Thyroid gland (tissue), 4 donors: ENCODE measurements at regions not wholly inside any gene's neighbourhood (a gene's known extent, or its start where the extent isn't known, plus 50 kb on each side); places are given as distances from the start of the nearest gene placed in this dataset.
"Not testable (repeated sequence)": the region's sequence is repeated elsewhere in the genome, so short reads cannot be mapped to it uniquely, and the experiment has no call there.

Source experiments
- DNase-seq, 2 donors: peaks; one replicate each; pipeline ENCODE4 v3.0.0-alpha.2; 2019
- H3K27ac ChIP-seq, 3 donors: fragments of 200-600 bp; sonication (generic); 1 replicate in 2 of 3; 2 replicates in 1 of 3; pipeline ENCODE4 v1.5.1; 2016 to 2019; ENCODE audit warnings: mild to moderate bottlenecking in 1 of 3, moderate library complexity in 1 of 3
- H3K27me3 ChIP-seq: fragments of 200-600 bp; sonication (generic); one replicate; pipeline ENCODE4 v1.5.1; 2019
- H3K36me3 ChIP-seq, 2 donors: fragments of 200-600 bp; sonication (generic); one replicate each; pipeline ENCODE4 v1.5.1; 2016 to 2019
- H3K4me1 ChIP-seq, 2 donors: fragments of 200-600 bp; sonication (generic); one replicate each; pipeline ENCODE4 v1.5.1; 2017 to 2019
- H3K4me3 ChIP-seq, 3 donors: fragments of 200-600 bp; sonication (generic); replicated peaks in 1 of 3; 1 replicate in 2 of 3; 2 replicates in 1 of 3; pipeline ENCODE4 v1.5.1; 2016; ENCODE audit warnings: mild to moderate bottlenecking in 1 of 3
- H3K9me3 ChIP-seq: fragments of 200-600 bp; sonication (generic); one replicate; pipeline ENCODE4 v1.5.1; 2017
- CTCF ChIP-seq, 6 experiments: fragments of 200-600 bp in 3 of 6; fragments of 450-650 bp in 3 of 6; sonication (generic) in 3 of 6; IDR thresholded peaks; one replicate each; pipeline ENCODE4 v1.5.1; 2016 to 2019; ENCODE audit warnings: antibody characterized with exemption in 6 of 6, mild to moderate bottlenecking in 2 of 6, inconsistent platforms in 1 of 6, moderate library complexity in 1 of 6
- POLR2A ChIP-seq, 2 donors: fragments of 450-650 bp; IDR thresholded peaks; one replicate each; pipeline ENCODE4 v1.6.1; 2017; ENCODE audit warnings: antibody characterized with exemption in 2 of 2, mild to moderate bottlenecking in 2 of 2, moderate library complexity in 1 of 2
- WGBS, 2 donors: methylation state at CpG; one replicate each; pipeline ENCODE4 v1.1.5; 2017; 5-methylcytosine and 5-hydroxymethylcytosine counted together
- intact Hi-C: fragments of 100-400 bp; cut with DNase I; formaldehyde crosslinking; loops from one replicate; pipeline ENCODE4 v1.15.1; 2023

GRCh38 chr9:107779731-107780130, 290.2 kb upstream of the KLF4 start:
- TF ChIP-seq POLR2A (IDR thresholded peaks at IDR 0.05) (no peak), CTCF (IDR thresholded peaks at IDR 0.05) (no peak)
- intact Hi-C loops: no loop called here
- Histone ChIP-seq H3K27ac (no peak overlapping the region), H3K4me3 (no peak overlapping the region), H3K4me1 (no peaks in the 10 kb centered on the region), H3K27me3 (no peaks in the 10 kb centered on the region), H3K36me3 (no peaks in the 10 kb centered on the region), H3K9me3 (no peaks in the 10 kb centered on the region)
- WGBS, 2 donors: 77 to 78% methylated on average over 3 of the region's 3 CpGs
- no peak for DNase-seq

- 90 to 93% methylated on average over 1 of the region's 1 CpG for WGBS, 2 donors
- intact Hi-C loops: no loop called here
Measured at GRCh38 chr9:107778661-107779060, 289.1 kb upstream of the KLF4 start.

GRCh38 chr9:107774099-107774498, 284.5 kb upstream of the KLF4 start:
- H3K27ac ChIP-seq, H3K4me3 ChIP-seq, DNase-seq, H3K36me3 ChIP-seq, H3K27me3 ChIP-seq, intact Hi-C loops, H3K9me3 ChIP-seq, H3K4me1 ChIP-seq: not testable (repeated sequence)
- WGBS, 2 donors: 77 to 84% methylated on average over 2 of the region's 2 CpGs

More at GRCh38 chr9:107778661-107779060, 289.1 kb upstream of the KLF4 start:
- Histone ChIP-seq H3K4me3 (no peak overlapping the region), H3K9me3 (no peaks in the 10 kb centered on the region), H3K27me3 (no peaks in the 10 kb centered on the region), H3K4me1 (no peaks in the 10 kb centered on the region), H3K36me3 (no peaks in the 10 kb centered on the region), H3K27ac (no peak overlapping the region)
- TF ChIP-seq CTCF (IDR thresholded peaks at IDR 0.05) (no peak), POLR2A (IDR thresholded peaks at IDR 0.05) (no peak)
- DNase-seq: no peak

GRCh38 chr9:107772988-107773387, 283.4 kb upstream of the KLF4 start:
- 88 to 89% methylated on average over 3 of the region's 3 CpGs for WGBS, 2 donors
- DNase-seq: no peak
- intact Hi-C loops: no loop called here

GRCh38 chr9:107770716-107771115, 281.1 kb upstream of the KLF4 start:
- no peaks in the 10 kb centered on the region for H3K36me3 ChIP-seq
- no peak for DNase-seq
- TF ChIP-seq POLR2A (IDR thresholded peaks at IDR 0.05): no peak
- TF ChIP-seq CTCF (IDR thresholded peaks at IDR 0.05): no peak
- no peaks in the 10 kb centered on the region for H3K9me3 ChIP-seq
- no peak overlapping the region for H3K27ac ChIP-seq
- no peak overlapping the region for H3K4me3 ChIP-seq
- H3K4me1 ChIP-seq: no peaks in the 10 kb centered on the region
- intact Hi-C loops: no loop called here
- no peaks in the 10 kb centered on the region for H3K27me3 ChIP-seq

More at GRCh38 chr9:107772988-107773387, 283.4 kb upstream of the KLF4 start:
- no peak for TF ChIP-seq POLR2A (IDR thresholded peaks at IDR 0.05)
- TF ChIP-seq CTCF (IDR thresholded peaks at IDR 0.05): no peak
- no peak overlapping the region for H3K4me3 ChIP-seq
- no peaks in the 10 kb centered on the region for H3K36me3 ChIP-seq
- H3K27ac ChIP-seq: no peak overlapping the region
- no peaks in the 10 kb centered on the region for H3K27me3 ChIP-seq
- no peaks in the 10 kb centered on the region for H3K4me1 ChIP-seq
- H3K9me3 ChIP-seq: no peaks in the 10 kb centered on the region

GRCh38 chr9:107768224-107768623, 278.7 kb upstream of the KLF4 start:
- H3K36me3 ChIP-seq: no peaks in the 10 kb centered on the region
- whole genome bisulfite sequencing, 2 donors: 66 to 73% methylated on average over 7 to 9 of the region's 9 CpGs
- no peaks in the 10 kb centered on the region for H3K4me1 ChIP-seq
- intact Hi-C loops: no loop called here
- TF ChIP-seq POLR2A (IDR thresholded peaks at IDR 0.05): no peak
- no peak for TF ChIP-seq CTCF (IDR thresholded peaks at IDR 0.05)
- H3K27me3 ChIP-seq: no peaks in the 10 kb centered on the region
- peak overlapping the region in 1 of 3 donors; percentile 10 for H3K27ac ChIP-seq
- no peaks in the 10 kb centered on the region for H3K9me3 ChIP-seq
- DNase-seq: peak; percentile 11
- no peak overlapping the region for H3K4me3 ChIP-seq
